GM12874 (cell line): ENCODE measurements at regions not wholly inside any gene's neighbourhood (a gene's known extent, or its start where the extent isn't known, plus 50 kb on each side); places are given as distances from the start of the nearest gene placed in this dataset.

Source experiments
- TF ChIP-seq, protein P1 (sequence below): IDR thresholded peaks from 2 replicates; pipeline ENCODE4 v1.5.1; 2011; ENCODE audit warnings: low read depth, mild to moderate bottlenecking, control low read depth, low read length, moderate library complexity; ENCODE audit not compliant: insufficient read depth

DNA sequence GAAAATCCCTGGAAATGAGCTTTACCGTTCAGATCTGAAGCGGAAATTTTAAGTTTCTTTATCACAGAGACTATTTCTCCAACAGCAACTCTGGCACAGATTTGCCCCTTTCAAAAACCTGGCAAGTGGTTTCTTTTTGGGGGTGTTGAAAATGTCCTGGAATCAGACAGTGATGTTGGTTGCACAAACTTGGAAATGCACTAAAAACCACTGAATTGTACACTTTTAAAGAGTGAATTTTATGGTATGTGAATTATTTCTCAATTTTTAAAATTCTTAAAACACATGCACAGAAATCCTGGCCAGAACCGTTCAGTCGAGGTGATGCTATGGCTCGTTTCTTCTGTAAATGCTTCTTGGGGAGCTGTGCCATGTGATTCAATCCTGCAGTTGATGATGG is 121.2 kb upstream of the RBPJ start:
- TF ChIP-seq, protein P1, sequence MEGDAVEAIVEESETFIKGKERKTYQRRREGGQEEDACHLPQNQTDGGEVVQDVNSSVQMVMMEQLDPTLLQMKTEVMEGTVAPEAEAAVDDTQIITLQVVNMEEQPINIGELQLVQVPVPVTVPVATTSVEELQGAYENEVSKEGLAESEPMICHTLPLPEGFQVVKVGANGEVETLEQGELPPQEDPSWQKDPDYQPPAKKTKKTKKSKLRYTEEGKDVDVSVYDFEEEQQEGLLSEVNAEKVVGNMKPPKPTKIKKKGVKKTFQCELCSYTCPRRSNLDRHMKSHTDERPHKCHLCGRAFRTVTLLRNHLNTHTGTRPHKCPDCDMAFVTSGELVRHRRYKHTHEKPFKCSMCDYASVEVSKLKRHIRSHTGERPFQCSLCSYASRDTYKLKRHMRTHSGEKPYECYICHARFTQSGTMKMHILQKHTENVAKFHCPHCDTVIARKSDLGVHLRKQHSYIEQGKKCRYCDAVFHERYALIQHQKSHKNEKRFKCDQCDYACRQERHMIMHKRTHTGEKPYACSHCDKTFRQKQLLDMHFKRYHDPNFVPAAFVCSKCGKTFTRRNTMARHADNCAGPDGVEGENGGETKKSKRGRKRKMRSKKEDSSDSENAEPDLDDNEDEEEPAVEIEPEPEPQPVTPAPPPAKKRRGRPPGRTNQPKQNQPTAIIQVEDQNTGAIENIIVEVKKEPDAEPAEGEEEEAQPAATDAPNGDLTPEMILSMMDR, result no peak

GRCh38 chr4:26201120-26201519 is 119.7 kb upstream of the RBPJ start:
- TF ChIP-seq, protein P1, result no peak

GRCh38 chr4:26204249-26204825 is 116.5 kb upstream of the RBPJ start:
- TF ChIP-seq, protein P1, result no peak

- TF ChIP-seq, protein P1, result no peak
Observed at GRCh38 chr4:26204911-26205370, 115.9 kb upstream of the RBPJ start.

DNA sequence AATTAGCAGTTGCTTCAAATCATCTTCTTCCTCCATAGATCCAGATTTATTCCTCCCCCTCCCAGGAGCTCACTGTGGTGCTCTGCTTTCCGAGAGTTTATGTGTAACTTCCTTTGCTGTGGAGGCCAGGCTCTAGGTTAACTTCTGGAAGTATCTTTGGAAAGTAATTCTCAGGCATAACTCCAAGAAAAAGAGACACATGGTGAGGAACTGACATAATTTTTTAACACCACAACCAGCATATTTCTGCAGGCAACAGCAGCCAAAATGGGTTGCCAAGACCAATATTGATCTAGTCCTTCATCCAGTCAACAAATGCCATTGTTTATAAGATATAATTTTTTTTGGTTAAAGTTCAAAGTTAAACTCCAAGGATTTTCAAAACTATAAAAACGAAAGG is 114.5 kb upstream of the RBPJ start:
- TF ChIP-seq, protein P1, result no peak

DNA sequence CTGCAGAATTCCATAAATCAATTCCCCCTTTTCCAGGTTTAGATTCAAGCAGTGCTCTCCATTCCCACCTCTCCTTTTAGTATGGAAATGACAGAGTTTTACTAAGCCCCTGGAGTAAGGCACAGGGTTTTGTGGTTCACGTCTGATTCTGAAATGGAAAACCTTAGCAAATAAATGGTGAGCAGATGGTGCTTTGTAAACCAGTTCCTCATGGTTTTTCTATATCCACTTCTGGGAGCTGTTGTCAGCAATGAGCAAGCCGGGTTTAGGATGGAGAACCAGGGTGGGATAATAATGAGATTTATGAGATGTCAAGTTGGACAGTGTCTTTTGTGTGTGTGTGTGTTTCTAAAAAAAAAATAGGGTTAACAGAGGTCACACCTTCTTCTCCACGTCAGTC is 113.8 kb upstream of the RBPJ start:
- TF ChIP-seq, protein P1, result no peak

- TF ChIP-seq, protein P1, result no peak
Observed at GRCh38 chr4:26207631-26208030, 113.2 kb upstream of the RBPJ start.
